ENCODE measurements at regions not wholly inside any gene's neighbourhood (a gene's known extent, or its start where the extent isn't known, plus 50 kb on each side); places are given as distances from the start of the nearest gene placed in this dataset.
A peak's percentile ranks its signal among the peaks of the same experiment; 100 is the strongest.
"Not testable (repeated sequence)": the region's sequence is repeated elsewhere in the genome, so short reads cannot be mapped to it uniquely, and the experiment has no call there.

DNA sequence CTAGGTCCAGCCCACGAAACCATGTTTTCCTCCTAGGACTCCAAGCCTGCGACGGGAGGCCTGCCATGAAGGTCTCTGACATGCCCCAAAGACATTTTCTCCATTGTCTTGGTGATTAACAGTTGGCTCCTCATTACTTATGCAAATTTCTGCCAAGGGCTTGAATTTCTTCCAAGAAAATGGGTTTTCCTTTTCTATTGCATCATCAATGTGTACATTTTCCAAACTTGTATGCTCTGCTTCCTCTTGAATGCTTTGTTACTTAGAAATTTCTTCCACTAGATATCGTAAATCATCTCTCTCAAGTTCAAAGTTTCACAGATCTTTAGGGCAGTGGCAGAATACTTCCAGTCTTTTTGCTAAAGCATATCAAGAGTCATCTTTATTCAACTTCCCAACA, 1792.7 kb upstream of the CDH9 start:
- DNase-seq = no peak

DNA sequence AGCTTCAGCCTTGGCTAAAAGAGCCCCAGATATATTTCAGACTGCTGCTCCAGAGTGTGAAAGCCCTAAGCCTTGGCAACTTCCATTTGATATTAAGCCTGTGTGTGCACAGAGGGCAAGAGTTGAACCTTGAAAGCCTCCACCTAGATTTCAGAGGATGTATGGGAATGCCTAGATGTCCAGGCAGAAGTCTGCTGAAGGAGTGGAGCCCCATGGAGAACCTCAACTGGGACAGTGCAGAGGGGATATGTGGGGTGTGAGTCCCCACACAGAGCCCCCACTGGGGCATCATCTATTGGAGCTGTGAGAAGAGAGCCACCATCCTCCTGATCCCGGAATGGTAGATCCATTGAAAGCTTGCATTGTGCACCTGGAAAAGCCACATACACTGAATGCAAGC, 1784.8 kb upstream of the CDH9 start:
- no peak for DNase-seq

DNA sequence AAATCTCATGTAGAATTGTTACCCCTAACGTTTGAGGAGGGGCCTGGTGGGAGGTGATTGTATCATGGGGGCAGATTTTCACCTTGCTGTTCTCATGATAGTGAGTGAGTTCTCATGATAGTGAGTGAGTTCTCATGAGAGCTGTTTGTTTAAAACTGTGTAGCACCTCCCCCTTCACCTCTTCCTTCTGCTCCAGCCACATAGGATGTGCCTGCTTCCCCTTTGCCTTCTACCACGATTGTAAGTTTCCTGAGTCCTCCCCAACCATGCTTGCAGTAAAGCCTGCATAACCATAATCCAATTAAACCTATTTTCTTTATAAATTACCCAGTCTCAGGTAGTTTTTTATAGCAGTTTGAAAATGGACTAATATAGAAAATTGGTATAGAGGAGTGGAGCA, 1783.7 kb upstream of the CDH9 start:
- DNase-seq = no peak

DNA sequence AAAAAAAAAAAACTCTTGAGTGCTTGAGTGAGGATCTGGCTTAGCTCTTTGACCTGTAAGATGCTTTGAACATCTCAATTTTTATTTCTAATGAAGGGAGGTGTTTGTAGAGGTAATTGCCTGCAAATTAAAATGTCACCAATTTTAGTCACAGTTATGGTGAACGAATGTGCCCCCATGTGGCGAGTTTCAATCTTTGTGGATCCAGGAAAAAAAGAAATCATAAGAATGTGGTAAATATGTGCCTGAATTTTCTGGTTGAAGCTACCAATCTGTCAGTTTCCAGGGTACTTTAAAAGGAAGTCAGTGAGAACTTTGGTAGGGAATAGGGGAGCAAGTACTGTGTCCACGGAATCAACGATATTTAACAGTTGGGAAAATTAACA, 1772.4 kb upstream of the CDH9 start:
- no peak for DNase-seq

DNA sequence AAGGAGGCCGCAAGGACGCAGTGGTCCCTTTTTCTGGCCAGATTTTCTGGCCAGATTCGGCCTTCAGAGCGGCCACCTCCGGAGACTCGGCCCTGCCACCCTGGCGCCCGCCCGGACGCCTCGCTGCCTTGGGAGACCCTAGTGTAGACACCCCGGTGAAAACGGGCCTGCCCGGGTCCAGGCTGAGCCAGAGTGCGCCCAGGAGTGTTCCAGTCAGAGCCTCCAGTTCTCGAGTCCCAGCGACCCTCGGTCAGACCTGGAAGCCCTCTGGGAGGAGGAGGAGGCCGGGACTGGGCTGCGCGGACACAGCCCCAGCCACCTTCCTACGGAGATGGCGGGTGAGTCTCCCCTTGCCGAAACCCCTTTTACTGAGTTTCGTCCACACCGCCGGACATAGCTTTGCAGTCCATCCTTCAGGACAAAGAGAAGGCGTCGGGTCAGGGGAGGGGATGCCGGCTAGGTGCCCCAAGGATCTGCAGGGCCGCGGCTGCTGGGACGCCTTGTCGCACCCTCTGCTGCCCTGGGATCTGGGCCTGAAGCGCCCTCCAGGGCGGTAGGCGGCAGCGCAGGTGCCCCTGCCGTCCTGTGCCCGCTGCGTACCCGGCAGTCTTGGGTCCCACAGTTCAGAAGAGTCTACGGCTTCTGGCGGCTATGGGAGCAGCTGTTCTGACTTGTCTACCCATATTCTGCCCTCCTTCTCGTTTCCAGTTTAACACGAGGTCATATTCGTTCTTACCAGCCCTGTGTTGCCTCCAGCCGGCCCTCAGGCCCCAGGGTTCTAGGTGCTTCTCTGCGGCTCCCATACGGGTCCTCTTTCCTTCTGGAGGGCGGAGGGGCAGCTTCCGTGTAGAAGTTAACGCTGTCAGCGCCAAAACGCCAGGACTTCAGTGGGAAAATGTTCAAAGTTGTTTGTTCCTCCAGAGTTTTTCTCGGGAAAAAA, 1771.7 kb upstream of the CDH9 start:
- no peak for DNase-seq

DNA sequence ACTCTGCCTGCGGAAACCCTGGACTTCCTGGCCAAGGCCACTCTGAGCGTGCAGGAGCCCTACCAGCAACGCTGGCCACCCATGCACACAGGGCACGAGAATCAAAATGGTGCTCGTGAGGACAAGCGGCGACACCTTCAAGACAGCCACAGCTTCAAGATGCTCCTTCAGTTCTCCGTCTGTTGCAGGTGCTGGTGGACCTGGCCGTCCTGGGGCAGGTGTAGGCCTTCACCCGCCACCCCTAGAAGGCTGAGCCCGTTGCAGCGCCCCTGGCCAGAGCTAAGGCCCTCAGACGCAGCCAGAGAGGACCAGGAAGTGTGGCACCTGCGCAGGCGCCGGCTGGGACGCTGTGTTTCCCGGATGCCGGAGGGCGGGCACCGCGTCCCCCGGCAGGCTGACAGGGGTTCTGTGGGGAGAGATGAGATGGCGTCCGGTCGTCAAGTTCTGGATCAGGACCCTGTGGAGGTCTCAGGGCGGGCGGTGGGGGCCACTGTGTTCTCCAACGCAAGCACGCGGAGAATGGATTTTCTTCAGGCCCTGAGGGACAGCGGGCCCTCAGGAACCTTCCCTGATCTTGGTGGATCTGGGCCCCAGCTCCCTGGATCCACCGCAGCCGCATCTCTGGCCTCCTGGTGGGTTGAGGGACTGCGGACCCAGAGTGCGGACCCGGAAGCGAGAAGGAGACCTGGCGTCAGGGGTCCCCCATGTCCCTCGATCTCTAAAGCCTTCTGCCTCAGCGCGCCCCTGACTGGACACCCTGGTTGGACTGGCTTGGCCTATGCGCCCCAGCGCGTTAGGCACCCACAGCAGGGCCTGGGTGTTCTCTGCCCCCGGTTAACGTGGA, 1770.8 kb upstream of the CDH9 start:
- DNase-seq = no peak

DNA sequence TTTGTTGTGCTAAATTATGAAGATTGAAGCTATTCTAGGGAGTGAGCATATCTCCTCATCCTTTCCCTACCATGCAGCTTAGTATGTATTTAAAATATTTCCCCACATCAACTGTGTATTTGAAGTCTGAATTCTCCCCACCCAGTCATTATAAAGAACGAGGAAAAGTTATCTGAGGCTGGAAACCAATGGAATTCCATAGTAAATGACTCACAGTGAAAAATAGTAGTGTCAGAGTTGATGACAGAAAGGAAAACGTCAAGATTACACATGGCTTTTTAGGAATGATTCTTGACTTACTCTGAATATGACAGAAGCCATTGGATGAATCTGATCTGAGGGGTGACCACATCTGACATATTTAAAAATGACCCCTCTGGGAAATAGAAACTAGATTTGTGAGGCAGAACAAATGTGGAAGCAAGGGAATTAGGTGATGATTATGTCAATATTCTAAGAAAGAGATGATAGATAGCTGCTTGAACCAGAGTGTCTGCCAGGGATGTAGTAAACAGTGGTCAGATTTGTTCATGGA, 1768.9 kb upstream of the CDH9 start:
- DNase-seq = no peak

DNA sequence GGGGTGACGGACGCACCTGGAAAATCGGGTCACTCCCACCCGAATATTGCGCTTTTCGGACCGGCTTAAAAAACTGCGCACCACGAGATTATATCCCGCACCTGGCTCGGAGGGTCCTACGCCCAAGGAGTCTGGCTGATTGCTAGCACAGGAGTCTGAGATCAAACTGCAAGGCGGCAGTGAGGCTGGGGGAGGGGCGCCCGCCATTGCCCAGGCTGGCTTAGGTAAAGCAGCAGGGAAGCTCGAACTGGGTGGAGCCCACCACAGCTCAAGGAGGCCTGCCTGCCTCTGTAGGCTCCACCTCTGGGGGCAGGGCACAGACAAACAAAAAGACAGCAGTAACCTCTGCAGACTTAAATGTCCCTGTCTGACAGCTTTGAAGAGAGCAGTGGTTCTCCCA, 1760.6 kb upstream of the CDH9 start:
- not testable (repeated sequence) for DNase-seq

DNA sequence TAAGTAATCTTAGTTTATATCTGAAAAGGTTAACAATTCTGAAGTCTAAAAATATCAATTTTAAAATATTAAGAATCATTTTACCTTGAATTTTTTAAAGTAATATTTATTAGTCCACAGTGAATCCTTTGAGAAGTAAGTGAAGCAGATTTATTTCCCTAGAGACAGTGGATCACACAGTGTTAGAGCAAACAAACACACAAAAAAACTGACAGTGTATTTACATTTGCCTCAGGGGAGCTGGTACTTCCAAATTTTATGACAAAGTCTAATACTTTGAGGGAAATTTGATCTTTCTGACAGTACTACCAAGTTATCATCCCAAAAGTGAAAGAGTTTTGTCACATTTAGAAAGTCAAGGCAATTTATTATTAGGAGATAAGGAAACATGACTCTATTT, 1750.6 kb upstream of the CDH9 start:
- DNase-seq = no peak

DNA sequence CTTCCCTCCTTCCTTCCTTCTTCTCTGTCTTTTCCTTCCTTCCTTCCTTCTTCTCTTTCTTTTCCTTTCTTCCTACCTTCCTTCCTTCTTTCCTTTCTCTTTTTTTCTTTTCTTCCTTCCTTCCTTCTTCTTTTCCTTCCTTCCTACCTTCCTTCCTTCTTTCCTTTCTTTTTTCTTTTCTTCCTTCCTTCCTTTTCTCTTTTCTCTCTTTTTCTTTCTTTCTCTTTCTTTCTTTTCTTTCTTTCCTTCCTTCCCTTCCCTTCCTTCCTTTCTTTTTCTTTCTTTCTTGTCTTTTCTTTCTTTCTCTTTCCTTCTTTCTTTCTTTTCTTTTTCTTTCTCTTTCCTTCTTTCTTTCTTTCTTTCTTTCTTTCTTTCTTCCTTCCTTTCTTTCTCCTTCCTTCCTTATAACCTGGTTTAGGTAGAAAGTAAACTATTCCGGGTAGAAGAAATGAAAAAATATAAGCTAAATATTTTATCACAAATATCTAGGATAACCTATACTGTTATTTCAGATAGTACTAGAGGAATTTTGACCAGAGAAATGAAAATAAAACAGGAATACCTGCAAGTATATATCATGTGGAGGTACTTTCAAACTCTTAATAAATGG, 1741.8 kb upstream of the CDH9 start:
- DNase-seq = no peak

DNA sequence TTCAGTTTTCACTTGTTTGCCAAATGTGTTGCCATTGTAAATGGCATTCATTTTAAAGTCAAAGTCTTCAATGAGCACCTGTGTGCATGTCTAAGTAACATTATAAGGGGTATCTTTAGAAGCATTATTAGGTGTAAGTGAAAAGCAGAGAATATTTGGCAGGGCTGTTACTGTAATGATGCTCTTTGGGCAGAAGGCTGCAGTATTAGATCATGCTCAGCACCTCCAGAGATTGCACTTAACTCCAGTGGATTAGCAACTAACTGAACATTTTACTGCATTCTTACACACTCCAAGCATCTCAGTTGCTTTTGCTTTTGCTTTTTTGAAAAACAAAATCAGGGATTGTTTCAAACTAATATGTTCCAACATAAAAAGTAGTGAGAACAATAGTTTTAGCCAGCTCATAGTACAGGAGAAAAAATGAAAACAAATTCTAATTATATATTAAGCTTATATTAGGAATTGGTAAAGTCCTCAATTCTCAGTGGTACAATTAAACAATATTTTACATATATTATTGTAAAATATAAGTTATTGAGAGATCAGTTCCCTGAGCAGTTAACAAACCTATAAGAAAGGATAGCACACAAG, 1740.9 kb upstream of the CDH9 start:
- no peak for DNase-seq

DNA sequence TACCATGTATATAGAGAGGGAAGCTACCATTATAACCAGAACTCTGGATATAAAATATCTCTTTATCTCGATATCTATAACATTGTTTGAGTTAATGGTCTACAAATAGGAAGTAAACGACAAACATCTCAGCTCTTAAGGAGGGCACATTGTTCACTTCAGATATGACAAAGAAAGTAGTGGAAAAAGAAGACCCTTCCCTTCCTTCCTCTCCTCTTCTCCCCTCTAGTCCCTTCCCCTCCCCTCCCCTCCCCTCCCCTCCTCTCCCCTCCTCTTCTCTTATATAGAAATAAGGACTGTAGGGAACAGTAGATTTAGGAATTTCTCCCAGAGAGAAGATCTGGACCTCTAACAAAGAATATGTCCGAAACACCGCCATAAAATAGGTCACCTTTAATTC, 1731.9 kb upstream of the CDH9 start:
- no peak for DNase-seq

DNA sequence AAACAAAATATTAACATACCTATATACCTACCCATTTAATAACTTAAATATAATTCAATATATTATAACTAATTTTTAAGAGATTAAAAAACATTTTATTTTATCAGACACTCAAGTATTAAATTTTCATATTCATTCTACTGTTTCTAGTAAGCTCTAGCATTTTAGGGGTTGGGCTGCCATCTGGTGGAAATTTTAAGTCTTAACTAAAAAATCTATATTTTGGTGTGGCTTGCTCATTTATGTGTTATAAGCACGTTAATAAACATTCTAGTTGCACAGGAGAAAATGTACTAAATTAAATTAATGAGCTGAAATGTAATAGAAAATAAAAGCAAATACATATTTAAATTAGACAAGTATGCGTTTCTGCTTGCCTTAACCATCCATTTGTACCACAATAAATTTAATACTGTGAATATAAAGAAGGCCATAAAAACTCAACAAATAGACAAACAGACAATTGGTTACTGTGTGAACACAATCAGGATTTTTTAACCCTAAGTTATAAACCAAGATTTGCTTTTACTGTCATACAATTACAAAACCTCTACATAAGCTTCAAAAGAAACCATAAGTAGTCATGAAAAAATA, 1728.3 kb upstream of the CDH9 start:
- peak; percentile 36 for DNase-seq

DNA sequence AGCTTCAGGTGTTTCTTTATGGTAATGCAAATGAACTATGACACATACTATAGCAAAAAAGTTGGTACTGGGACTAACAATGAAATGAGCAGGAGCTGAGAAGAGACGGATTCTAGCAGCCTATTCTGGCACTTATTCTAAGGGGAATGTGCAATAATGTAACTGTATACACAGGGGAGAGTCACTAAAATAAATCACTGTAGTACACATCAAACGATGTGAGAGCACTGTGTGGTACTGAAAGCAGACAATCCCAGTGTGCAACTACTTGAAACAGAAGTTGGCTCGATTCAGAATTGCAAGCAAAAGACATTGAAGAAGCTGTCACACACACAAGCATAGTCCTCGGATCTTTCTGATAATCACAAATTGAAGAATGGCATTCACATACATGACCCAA, 1713.0 kb upstream of the CDH9 start:
- DNase-seq = no peak

DNA sequence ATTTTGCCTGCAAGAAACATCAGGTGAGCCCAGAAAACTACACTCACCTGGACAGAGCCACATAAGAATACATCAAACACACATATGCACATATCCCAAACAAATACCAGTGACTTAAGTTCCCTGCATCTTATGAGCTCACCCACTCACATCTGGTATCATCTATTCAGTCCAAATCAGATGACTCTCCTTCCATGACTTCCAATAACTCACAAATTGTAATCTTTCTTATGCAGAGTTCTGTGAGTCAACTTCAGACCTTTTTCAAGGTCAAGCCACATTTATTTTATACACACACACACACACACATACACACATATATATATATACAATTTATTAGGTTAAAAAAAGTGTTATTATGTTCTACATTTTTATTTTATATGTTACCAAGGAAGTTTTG, 1711.9 kb upstream of the CDH9 start:
- DNase-seq = no peak

DNA sequence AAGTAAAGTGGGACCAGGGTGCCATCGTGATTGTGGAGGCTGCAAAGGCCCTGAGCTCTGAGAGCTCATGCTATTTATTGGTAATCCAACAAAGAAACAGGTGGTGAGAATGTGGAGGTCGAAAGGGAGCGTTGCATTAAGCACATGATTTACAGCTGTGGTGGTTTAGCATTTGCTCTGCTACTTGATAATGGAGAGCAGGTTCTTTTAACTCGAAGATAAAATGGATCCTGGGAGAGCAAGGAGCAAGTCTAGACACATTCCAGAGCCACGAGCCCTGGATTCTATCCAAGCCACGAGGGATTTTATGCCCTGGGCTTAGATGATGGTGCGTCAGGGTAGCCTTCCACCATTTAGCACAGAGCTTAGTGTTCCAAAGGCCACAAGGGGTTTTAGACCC, 1710.1 kb upstream of the CDH9 start:
- no peak for DNase-seq

DNA sequence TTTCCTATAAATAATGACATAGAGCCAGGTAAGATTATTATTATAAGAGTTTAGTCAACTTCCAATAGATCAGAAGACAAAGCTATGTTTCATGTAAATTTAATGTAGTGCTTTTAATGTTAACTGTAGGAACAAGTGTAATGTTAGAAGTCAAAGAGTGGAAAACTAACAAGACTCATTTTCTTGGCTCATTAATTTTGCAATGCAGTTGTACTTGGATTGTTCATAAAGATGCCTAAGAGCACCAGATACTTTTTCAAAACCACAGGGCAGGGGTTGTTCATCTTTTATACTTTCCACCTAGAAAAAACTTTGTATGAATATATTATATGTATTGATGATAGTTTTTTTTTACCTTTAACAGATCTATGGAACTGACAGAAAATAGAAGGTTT, 1705.3 kb upstream of the CDH9 start:
- DNase-seq = no peak

DNA sequence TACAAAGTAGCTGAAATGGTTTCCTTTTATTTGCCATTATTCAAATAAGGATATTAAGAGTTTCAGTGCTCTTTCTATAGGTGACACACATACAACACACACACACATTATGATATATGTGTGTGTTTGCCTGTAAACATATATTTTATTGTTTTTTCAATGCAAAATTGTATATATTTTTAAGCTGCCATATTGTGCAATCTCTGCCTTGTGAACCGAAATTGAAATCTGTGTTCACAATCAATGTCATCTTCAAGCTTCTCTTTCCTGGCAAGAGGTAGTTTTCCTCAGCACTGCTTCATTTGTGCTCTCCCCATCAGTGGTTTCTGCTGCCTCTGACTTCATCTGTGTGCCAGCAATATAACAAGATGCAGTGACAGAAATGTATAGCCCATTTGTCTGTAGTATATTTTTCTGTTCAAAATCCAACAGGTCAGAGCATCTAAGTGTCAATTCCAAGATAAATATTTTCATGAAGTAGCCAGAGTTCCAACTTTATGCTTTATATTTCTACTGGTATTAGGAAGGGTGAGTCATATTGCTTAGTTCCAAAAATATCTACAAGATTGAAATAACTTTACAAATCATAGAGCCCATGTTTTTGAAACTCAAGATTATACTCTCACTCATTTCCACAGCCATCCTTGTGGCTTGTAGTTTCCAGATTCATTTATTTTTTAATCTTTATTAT, 1704.8 kb upstream of the CDH9 start:
- DNase-seq = peak; percentile 1

DNA sequence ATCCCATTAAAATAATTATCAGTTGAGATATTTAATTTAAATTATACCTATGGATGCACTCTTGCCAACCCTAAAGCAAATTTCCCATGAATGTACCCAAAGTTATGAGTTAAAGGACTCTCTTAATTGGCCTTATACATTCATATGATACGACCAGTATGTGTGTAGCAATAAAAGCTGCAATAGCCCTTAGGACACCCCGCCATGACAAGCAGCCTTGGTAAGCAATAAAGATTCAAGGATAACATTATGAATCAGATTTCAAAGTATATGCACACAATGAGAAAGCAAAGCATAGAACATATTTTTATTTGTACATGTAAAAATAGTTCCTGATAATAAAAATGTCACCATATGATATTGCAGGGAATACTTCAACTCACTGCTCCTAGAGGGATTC, 1699.3 kb upstream of the CDH9 start:
- DNase-seq = no peak

DNA sequence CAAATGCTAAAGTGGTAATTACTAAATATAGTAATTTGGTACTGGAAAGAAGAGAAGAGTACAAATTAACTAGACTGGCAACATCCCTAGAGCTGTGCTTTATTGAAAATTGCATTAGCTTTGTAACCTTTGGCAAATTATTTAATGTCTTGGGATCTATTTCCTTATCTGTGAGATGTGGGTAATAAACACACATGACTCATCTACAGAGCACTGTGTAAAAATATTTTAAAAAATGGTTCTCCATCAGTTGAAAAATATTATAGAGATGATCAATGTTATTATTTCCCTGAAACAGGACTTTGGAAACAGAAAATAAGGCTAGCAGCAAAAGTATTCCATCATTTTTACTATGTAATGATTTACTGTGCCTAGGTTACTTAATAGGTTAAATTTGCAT, 1698.8 kb upstream of the CDH9 start:
- DNase-seq = no peak

DNA sequence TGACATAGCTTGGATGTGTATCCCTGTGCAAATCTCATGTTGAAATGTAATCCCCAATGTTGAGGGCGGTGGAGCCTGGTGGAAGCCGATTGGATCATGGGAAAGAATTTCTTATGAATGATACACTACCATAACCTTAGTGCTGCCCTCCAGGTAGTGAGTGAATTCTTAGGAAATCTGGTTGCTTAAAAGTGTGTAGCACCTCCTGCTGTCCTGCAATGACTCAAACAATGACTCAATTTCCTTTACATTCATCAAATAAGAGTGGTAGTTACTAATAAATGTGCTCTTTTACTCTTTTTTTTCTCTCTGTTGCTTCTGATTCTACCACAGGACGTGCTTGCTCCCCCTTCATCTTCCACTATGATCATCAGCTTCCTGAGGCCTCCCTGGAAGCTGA, 1696.0 kb upstream of the CDH9 start:
- no peak for DNase-seq

DNA sequence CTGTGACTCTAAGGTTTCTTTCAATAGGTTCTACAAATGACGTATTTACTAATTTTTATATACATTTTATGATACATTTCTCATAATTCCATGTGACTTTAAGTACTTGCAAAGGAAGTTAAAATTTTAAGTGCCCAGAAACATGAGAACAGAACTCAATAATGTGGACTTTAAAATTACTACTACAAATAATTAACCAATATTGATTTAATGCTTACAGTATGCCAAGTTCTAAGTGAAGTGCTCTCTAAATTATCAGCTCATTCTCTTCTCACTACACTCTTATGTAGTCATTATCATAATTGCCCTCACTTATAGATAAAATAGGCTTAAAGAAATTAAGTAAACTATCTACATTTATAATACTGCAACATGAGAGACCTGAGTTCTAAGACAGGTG, 1690.7 kb upstream of the CDH9 start:
- DNase-seq = no peak
